DMS153 treated with DMSO at 0.1 percent for 48 hours (cell line): ENCODE measurements at regions not wholly inside any gene's neighbourhood (a gene's known extent, or its start where the extent isn't known, plus 50 kb on each side); places are given as distances from the start of the nearest gene placed in this dataset.
"Not testable (repeated sequence)": the region's sequence is repeated elsewhere in the genome, so short reads cannot be mapped to it uniquely, and the experiment has no call there.

ENCODE experiments used
- DNase-seq: peaks from one replicate; lab custom pipeline; 2025; ENCODE audit not compliant: unreplicated experiment; lab: John Stamatoyannopoulos, UW

DNA sequence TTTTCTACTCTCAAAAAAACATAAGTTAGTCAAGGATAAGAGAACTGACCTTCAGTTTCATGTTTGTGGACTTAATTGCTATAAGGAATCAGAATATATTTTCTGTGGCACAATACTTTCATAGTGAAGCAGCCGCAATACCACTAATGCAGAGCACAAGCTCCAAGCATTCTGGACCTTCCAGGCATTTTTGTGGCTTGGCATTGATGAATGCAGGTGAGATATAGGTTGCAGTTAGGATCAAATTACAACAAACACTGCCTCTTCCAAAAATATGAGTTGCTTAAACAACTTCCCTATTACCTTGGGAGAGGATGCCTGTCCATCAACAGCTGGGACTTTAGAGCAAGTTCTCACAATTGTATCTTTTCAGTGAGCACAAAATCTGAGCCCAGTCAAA is 162.8 kb upstream of the RSPO3 start:
- DNase-seq: no peak

GRCh38 chr6:126957721-126958120 is 160.8 kb upstream of the RSPO3 start:
- no peak for DNase-seq

DNA sequence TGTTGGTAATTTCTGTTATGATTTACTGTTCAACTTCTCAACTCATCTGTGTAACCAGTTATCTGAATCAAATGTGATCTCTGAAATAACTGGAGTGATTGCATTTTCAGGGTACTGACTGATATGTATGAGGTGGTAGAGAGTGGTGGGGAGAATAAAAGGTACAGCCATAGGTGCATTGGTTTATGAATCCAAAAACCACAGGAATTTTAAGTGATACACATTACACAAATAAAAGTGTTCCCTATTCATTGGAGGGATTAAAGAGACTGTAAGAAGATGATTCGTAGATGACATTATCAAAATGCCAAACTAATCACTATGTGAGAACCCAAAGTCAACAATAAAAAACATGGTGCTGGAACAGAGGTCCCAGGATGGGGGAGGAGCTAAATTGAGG is 158.7 kb upstream of the RSPO3 start:
- DNase-seq: no peak

DNA sequence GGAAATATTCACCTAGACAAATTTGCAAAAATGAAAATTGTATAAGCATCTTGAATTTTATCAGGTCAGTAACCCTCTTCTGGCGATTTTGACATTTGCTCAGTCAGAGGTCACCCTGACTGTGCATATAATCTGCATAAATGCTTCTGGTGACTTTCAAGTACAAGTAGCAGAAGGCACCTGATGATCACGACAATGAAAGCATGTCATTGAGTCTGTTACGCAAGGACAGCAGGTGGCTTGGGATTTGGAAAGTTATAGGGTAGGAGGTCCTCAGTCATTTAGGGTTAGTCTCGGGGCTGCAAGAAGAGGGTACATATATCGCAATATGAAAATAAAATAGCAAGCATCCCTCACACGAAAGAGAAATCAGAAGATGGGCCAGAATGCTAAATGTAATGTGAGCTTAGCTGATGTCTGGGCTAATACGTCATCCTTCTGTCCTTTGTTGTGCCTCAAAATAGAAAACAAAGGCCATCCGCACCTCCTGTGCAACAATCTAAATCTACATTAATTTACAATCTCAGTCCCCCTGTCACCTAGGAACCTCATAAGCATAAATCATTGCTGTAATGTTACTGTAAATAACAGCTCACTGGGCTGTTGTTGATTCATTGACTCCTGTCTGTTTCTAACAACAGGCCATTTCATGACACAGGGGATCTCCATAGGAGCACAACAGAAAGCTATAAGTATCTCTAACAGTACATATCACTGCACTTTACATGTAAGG is 155.2 kb upstream of the RSPO3 start:
- peak; percentile 8 for DNase-seq

GRCh38 chr6:126967296-126968005 is 151.0 kb upstream of the RSPO3 start:
- no peak for DNase-seq

DNA sequence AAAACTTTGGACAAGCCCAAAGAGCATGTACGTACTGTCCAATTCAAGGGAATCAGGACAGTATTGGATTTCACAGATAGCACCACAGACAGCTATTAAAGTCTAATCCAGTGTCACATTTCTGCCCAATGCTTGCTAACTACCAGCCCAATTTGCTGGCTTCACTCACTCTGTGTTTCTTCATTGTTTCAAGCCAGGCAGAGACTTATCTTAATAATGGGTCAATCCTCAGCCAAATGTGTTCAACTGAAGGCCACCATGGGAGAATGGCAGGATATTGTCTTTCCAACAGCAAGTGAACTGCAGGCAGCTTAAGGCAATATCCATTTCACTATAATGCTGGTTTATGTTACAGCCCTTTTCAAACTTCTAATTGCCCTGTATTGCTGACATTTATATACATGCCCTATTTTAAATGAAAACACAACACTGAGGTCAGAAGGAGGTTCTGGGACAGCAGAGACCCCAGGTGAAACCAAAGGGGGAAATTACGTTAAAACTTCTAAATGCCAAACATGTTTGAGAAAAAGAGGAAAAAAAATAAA is 142.1 kb upstream of the RSPO3 start:
- no peak for DNase-seq

- DNase-seq: no peak
Measured at GRCh38 chr6:126983779-126984178, 134.7 kb upstream of the RSPO3 start.

GRCh38 chr6:126988125-126988524 is 130.3 kb upstream of the RSPO3 start:
- not testable (repeated sequence) for DNase-seq

- DNase-seq: no peak
Measured at GRCh38 chr6:127000631-127001030, 117.8 kb upstream of the RSPO3 start.

GRCh38 chr6:127013865-127014264 is 104.6 kb upstream of the RSPO3 start:
- no peak for DNase-seq

DNA sequence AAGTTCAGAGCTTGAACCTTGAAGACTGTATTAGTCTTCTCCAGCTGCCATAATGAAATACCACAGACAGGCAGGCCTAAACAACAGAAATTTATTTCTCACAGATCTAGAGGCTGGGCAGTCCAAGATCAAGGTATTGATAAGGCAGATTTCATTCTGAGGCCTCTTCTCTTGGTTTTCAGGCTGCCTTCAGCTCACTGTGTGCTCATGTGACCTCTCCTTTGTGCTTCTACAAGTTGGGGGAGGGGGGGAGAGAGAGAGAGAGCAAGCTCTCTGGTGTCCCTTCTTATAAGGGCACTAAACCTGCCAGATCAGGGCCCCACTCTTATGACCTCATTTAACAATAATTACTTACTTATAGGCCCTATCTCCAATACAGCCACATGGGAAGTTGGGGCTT is 102.6 kb upstream of the RSPO3 start:
- DNase-seq: no peak

DNA sequence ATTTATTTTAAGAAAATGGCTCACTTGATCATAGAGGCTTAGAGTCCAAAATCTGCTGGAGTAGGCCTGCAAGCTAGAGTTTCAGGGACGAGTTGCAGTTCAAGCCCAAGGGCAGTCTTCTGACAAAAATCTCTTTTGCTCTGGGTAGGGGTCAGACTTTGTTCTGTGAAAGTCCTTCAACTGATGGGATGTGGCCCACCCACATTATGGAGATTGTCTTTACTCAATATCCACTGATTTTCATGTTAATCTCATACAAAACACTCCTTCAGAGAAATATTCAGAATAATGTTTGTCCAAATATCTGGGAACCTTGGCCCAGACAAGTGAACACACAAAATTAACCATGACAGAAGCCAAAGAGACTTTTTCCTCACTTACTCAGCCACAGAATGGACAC is 98.6 kb upstream of the RSPO3 start:
- no peak for DNase-seq

DNA sequence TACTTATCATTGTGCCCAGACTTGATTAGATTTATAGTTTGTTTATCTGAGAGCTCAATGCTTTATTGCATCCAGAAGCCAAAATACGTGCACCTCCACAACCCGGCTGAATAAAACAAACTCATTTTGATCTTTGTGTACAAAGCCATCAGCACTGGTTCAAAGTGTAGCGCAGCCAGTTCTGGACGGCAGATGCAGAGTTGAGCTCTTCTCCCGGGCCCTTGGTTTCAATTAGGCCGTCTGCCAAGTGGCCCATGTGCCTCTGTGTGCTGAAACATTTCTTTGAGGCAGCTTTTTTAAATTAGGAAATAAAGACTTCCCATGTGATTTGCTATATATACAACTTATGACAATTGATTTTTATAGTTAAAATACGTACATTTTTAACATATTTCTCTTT is 96.2 kb upstream of the RSPO3 start:
- peak; percentile 65 for DNase-seq

- DNase-seq: no peak
Measured at GRCh38 chr6:127023001-127023778, 95.3 kb upstream of the RSPO3 start.

- no peak for DNase-seq
Measured at GRCh38 chr6:127026247-127026646, 92.2 kb upstream of the RSPO3 start.

DNA sequence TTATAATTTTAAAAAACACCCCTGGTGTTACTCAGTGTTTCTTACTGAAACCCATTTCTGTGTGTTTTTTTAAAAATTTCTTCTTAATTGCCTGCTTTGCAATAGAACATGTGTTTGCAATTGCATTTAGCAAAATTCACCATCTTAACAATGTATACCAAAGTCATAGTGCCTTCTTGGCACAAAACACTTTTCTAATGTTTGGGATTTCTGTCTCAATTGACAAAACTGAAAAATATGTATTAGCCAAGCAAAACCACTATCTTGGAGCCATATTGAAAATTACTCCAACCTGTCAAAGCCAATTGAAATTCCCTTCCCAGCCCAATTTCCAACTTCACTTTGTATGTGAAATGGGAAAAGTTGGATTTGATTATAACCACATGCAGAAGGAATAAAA is 88.4 kb upstream of the RSPO3 start:
- DNase-seq: no peak

- DNase-seq: no peak
Measured at GRCh38 chr6:127030836-127031235, 87.6 kb upstream of the RSPO3 start.

GRCh38 chr6:127031511-127031910 is 87.0 kb upstream of the RSPO3 start:
- no peak for DNase-seq

GRCh38 chr6:127032971-127033370 is 85.5 kb upstream of the RSPO3 start:
- no peak for DNase-seq

GRCh38 chr6:127051571-127052260 is 66.8 kb upstream of the RSPO3 start:
- DNase-seq: no peak
